ENCODE measurements at regions not wholly inside any gene's neighbourhood (a gene's known extent, or its start where the extent isn't known, plus 50 kb on each side); places are given as distances from the start of the nearest gene placed in this dataset.
"Not testable (repeated sequence)": the region's sequence is repeated elsewhere in the genome, so short reads cannot be mapped to it uniquely, and the experiment has no call there.

- POLR2A ChIA-PET (ENCODE audit: low non-redundant PET), result no interaction called here
- no peak for DNase-seq (ENCODE audit: low spot score)
- BruUV-seq (replicated peaks), result no TSS peak
- no peak overlapping the region for H3K4me3 ChIP-seq (ENCODE audit: low read depth, low read length, poor library complexity, severe bottlenecking)
- TF ChIP-seq EZH2 (IDR thresholded peaks at IDR 0.05; ENCODE audit: borderline replicate concordance, low read depth, low read length, poor library complexity, severe bottlenecking), result no peak
- no peak for TF ChIP-seq CTCF (conservative IDR thresholded peaks at IDR 0.05; ENCODE audit: low read depth, low read length)
- no peak overlapping the region for H3K27ac ChIP-seq (ENCODE audit: low read depth, low read length, poor library complexity, severe bottlenecking)
- H3K9me3 ChIP-seq (ENCODE audit: low read depth, low read length, poor library complexity, severe bottlenecking), result no peaks in the 10 kb centered on the region
- CTCF ChIA-PET, result no interaction called here
- peaks cover 7% of the 10 kb centered on the region for H3K27me3 ChIP-seq (replicated peaks; ENCODE audit: insufficient read depth, low read depth, low read length, poor library complexity)
- H3K4me1 ChIP-seq (ENCODE audit: insufficient read depth, low read length, poor library complexity, severe bottlenecking), result no peaks in the 10 kb centered on the region
- intact Hi-C loops (cut with micrococcal nuclease; ENCODE audit: unreplicated experiment), result no loop called here
- no peaks in the 10 kb centered on the region for H3K36me3 ChIP-seq (ENCODE audit: insufficient read depth, low read length, poor library complexity, severe bottlenecking)
These were observed 163.6 kb upstream of the MAP2 start for GRCh38 chr2:209260281-209260680.

GRCh38 chr2:209261366-209262053, 162.3 kb upstream of the MAP2 start:
- H3K4me1 ChIP-seq (ENCODE audit: insufficient read depth, low read length, poor library complexity, severe bottlenecking); H3K27me3 ChIP-seq (replicated peaks; ENCODE audit: insufficient read depth, low read depth, low read length, poor library complexity); BruUV-seq (replicated peaks); H3K36me3 ChIP-seq (ENCODE audit: insufficient read depth, low read length, poor library complexity, severe bottlenecking); H3K27ac ChIP-seq (ENCODE audit: low read depth, low read length, poor library complexity, severe bottlenecking); H3K9me3 ChIP-seq (ENCODE audit: low read depth, low read length, poor library complexity, severe bottlenecking); POLR2A ChIA-PET (ENCODE audit: low non-redundant PET); intact Hi-C loops (cut with micrococcal nuclease; ENCODE audit: unreplicated experiment); H3K4me3 ChIP-seq (ENCODE audit: low read depth, low read length, poor library complexity, severe bottlenecking); CTCF ChIA-PET; DNase-seq (ENCODE audit: low spot score): not testable (repeated sequence)

GRCh38 chr2:209269024-209269423, 154.8 kb upstream of the MAP2 start:
- ChIA-PET CTCF (no interaction called here), POLR2A (ENCODE audit: low non-redundant PET) (no interaction called here)
- no peak for DNase-seq (ENCODE audit: low spot score)
- intact Hi-C loops (cut with micrococcal nuclease; ENCODE audit: unreplicated experiment), result no loop called here
- Histone ChIP-seq H3K4me1 (ENCODE audit: insufficient read depth, low read length, poor library complexity, severe bottlenecking) (no peaks in the 10 kb centered on the region), H3K9me3 (ENCODE audit: low read depth, low read length, poor library complexity, severe bottlenecking) (no peaks in the 10 kb centered on the region), H3K27ac (ENCODE audit: low read depth, low read length, poor library complexity, severe bottlenecking) (no peak overlapping the region), H3K27me3 (replicated peaks; ENCODE audit: insufficient read depth, low read depth, low read length, poor library complexity) (no peaks in the 10 kb centered on the region), H3K4me3 (ENCODE audit: low read depth, low read length, poor library complexity, severe bottlenecking) (no peak overlapping the region), H3K36me3 (ENCODE audit: insufficient read depth, low read length, poor library complexity, severe bottlenecking) (no peaks in the 10 kb centered on the region)
- no peak for TF ChIP-seq CTCF (conservative IDR thresholded peaks at IDR 0.05; ENCODE audit: low read depth, low read length)
- TF ChIP-seq EZH2 (IDR thresholded peaks at IDR 0.05; ENCODE audit: borderline replicate concordance, low read depth, low read length, poor library complexity, severe bottlenecking), result no peak
- BruUV-seq (replicated peaks), result no TSS peak

- ChIA-PET CTCF (no interaction called here), POLR2A (ENCODE audit: low non-redundant PET) (no interaction called here)
- no TSS peak for BruUV-seq (replicated peaks)
These were observed 147.8 kb upstream of the MAP2 start for GRCh38 chr2:209276000-209276399.

More at GRCh38 chr2:209276000-209276399, 147.8 kb upstream of the MAP2 start:
- no peak for TF ChIP-seq EZH2 (IDR thresholded peaks at IDR 0.05; ENCODE audit: borderline replicate concordance, low read depth, low read length, poor library complexity, severe bottlenecking)
- intact Hi-C loops (cut with micrococcal nuclease; ENCODE audit: unreplicated experiment), result no loop called here
- Histone ChIP-seq H3K9me3 (ENCODE audit: low read depth, low read length, poor library complexity, severe bottlenecking) (no peaks in the 10 kb centered on the region), H3K4me1 (ENCODE audit: insufficient read depth, low read length, poor library complexity, severe bottlenecking) (no peaks in the 10 kb centered on the region), H3K4me3 (ENCODE audit: low read depth, low read length, poor library complexity, severe bottlenecking) (no peak overlapping the region), H3K36me3 (ENCODE audit: insufficient read depth, low read length, poor library complexity, severe bottlenecking) (no peaks in the 10 kb centered on the region), H3K27ac (ENCODE audit: low read depth, low read length, poor library complexity, severe bottlenecking) (no peak overlapping the region), H3K27me3 (replicated peaks; ENCODE audit: insufficient read depth, low read depth, low read length, poor library complexity) (peaks cover 9% of the 10 kb centered on the region)
- DNase-seq (ENCODE audit: low spot score), result no peak

Measured in A673 (cell line).